ENCODE measurements at regions not wholly inside any gene's neighbourhood (a gene's known extent, or its start where the extent isn't known, plus 50 kb on each side); places are given as distances from the start of the nearest gene placed in this dataset.

DNA sequence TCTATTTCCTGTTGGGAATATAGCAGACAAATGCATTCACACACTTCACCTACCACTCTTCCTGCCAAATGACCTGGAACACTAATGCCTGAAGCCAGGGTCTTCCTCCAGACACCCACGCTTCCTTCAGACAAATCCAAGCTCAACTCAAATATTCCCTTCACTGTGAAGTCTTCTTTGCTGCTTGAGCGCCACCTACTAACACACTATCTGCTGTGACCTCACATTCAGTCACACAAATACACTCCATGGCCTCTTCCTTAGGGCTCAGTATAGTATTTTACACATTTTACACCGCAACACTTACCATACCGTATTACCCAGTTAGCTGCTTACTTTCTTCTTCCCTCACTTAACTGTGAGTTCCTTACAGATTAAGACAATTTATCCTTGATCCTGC, 149.4 kb downstream of the SHOX2 start:
- Histone ChIP-seq H3K79me2 (ENCODE audit: low read depth) (no peaks in the 10 kb centered on the region), H3K4me3 (no peak overlapping the region), H3K27ac (no peak overlapping the region), H3K4me2 (no peak overlapping the region), H3K4me1 (no peaks in the 10 kb centered on the region), H4K20me1 (ENCODE audit: low read depth) (no peaks in the 10 kb centered on the region), H2AFZ (replicated peaks) (no peak overlapping the region), H3K9me3 (ENCODE audit: low read depth) (no peaks in the 10 kb centered on the region), H3K27me3 (no peaks in the 10 kb centered on the region), H3K9ac (no peak overlapping the region), H3F3A (ENCODE audit: low read depth) (no peaks in the 10 kb centered on the region), H3K36me3 (no peaks in the 10 kb centered on the region)
- no peaks in the 10 kb centered on the region for H3K9me3 Mint-ChIP-seq
- H3K36me3 Mint-ChIP-seq: no peaks in the 10 kb centered on the region
- DNase-seq (ENCODE audit: low spot score): no peak
- H3K27me3 Mint-ChIP-seq (ENCODE audit: insufficient read depth, low read depth): no peaks in the 10 kb centered on the region
- no peak overlapping the region for H3K27ac Mint-ChIP-seq
- H3K4me1 Mint-ChIP-seq: peaks cover 8% of the 10 kb centered on the region
- no peak overlapping the region for H3K4me3 Mint-ChIP-seq
- no peak for TF ChIP-seq EZH2phosphoT487 (IDR thresholded peaks at IDR 0.05)

DNA sequence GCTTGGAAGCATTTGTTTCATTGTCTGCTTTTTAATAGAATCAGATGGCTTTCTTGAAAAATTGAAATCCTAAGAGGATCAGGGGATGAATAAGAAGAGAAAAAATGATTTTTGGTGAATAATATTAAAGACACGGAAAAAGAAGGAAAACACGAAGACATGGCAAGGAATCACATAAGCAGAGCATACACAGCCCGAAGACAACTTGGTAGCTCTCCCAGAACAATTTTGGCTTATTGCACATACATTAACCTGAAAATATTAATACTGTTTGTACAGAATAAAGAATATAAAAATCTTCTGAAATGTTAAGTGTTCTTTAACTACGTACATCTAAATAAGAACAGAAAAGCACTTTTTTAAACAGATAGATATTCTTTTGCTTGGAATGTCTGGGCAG, 150.0 kb downstream of the SHOX2 start:
- Histone ChIP-seq H3K9me3 (ENCODE audit: low read depth) (no peaks in the 10 kb centered on the region), H3F3A (ENCODE audit: low read depth) (no peaks in the 10 kb centered on the region), H2AFZ (replicated peaks) (no peak overlapping the region), H3K27ac (no peak overlapping the region), H3K36me3 (no peaks in the 10 kb centered on the region), H4K20me1 (ENCODE audit: low read depth) (no peaks in the 10 kb centered on the region), H3K4me1 (no peaks in the 10 kb centered on the region), H3K4me3 (no peak overlapping the region), H3K79me2 (ENCODE audit: low read depth) (no peaks in the 10 kb centered on the region), H3K9ac (no peak overlapping the region), H3K4me2 (no peak overlapping the region), H3K27me3 (no peaks in the 10 kb centered on the region)
- H3K9me3 Mint-ChIP-seq: no peaks in the 10 kb centered on the region
- peaks cover 8% of the 10 kb centered on the region for H3K4me1 Mint-ChIP-seq
- H3K27me3 Mint-ChIP-seq (ENCODE audit: insufficient read depth, low read depth): no peaks in the 10 kb centered on the region
- H3K36me3 Mint-ChIP-seq: no peaks in the 10 kb centered on the region
- H3K4me3 Mint-ChIP-seq: no peak overlapping the region
- no peak for DNase-seq (ENCODE audit: low spot score)
- TF ChIP-seq EZH2 (IDR thresholded peaks at IDR 0.05) (no peak), EZH2phosphoT487 (IDR thresholded peaks at IDR 0.05) (no peak)
- TF ChIP-seq, protein P1, sequence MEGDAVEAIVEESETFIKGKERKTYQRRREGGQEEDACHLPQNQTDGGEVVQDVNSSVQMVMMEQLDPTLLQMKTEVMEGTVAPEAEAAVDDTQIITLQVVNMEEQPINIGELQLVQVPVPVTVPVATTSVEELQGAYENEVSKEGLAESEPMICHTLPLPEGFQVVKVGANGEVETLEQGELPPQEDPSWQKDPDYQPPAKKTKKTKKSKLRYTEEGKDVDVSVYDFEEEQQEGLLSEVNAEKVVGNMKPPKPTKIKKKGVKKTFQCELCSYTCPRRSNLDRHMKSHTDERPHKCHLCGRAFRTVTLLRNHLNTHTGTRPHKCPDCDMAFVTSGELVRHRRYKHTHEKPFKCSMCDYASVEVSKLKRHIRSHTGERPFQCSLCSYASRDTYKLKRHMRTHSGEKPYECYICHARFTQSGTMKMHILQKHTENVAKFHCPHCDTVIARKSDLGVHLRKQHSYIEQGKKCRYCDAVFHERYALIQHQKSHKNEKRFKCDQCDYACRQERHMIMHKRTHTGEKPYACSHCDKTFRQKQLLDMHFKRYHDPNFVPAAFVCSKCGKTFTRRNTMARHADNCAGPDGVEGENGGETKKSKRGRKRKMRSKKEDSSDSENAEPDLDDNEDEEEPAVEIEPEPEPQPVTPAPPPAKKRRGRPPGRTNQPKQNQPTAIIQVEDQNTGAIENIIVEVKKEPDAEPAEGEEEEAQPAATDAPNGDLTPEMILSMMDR (IDR thresholded peaks at IDR 0.05): no peak
- no peak overlapping the region for H3K27ac Mint-ChIP-seq

DNA sequence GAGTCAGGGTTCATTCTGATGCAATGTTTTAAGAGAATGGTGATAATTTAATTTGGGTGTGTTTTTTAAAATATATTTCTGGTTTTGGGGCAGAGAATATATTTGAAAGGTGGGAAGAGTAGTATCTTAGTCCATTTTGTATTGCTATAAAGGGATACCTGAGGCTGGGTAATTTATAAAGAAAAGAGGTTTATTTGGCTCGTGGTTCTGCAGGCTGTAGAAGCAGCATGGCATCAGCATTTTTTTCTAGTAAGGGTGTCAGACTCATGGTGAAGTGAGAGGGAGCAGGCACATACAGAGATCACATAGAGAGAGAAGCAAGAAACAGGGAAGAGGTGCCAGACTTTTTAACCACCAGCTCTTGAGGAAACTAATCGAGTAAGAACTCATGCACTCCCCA, 152.7 kb downstream of the SHOX2 start:
- H4K20me1 ChIP-seq (ENCODE audit: low read depth): no peaks in the 10 kb centered on the region
- H3K4me1 ChIP-seq: no peaks in the 10 kb centered on the region
- H3K4me2 ChIP-seq: no peak overlapping the region
- no peak overlapping the region for H3K9ac ChIP-seq
- H3K9me3 ChIP-seq (ENCODE audit: low read depth): no peaks in the 10 kb centered on the region
- H3K79me2 ChIP-seq (ENCODE audit: low read depth): no peaks in the 10 kb centered on the region
- H3F3A ChIP-seq (ENCODE audit: low read depth): no peaks in the 10 kb centered on the region
- H3K36me3 ChIP-seq: no peaks in the 10 kb centered on the region
- no peak overlapping the region for H3K27ac Mint-ChIP-seq
- H3K27ac ChIP-seq: no peak overlapping the region
- TF ChIP-seq EZH2 (IDR thresholded peaks at IDR 0.05): no peak
- no peak for TF ChIP-seq EZH2phosphoT487 (IDR thresholded peaks at IDR 0.05)
- TF ChIP-seq, protein P1 (IDR thresholded peaks at IDR 0.05): no peak
- H2AFZ ChIP-seq (replicated peaks): no peak overlapping the region
- H3K4me1 Mint-ChIP-seq: peaks cover 4% of the 10 kb centered on the region
- H3K4me3 Mint-ChIP-seq: no peak overlapping the region
- H3K27me3 Mint-ChIP-seq (ENCODE audit: insufficient read depth, low read depth): peaks cover 4% of the 10 kb centered on the region
- no peaks in the 10 kb centered on the region for H3K36me3 Mint-ChIP-seq
- H3K27me3 ChIP-seq: no peaks in the 10 kb centered on the region
- no peaks in the 10 kb centered on the region for H3K9me3 Mint-ChIP-seq
- no peak for DNase-seq (ENCODE audit: low spot score)
- H3K4me3 ChIP-seq: no peak overlapping the region

DNA sequence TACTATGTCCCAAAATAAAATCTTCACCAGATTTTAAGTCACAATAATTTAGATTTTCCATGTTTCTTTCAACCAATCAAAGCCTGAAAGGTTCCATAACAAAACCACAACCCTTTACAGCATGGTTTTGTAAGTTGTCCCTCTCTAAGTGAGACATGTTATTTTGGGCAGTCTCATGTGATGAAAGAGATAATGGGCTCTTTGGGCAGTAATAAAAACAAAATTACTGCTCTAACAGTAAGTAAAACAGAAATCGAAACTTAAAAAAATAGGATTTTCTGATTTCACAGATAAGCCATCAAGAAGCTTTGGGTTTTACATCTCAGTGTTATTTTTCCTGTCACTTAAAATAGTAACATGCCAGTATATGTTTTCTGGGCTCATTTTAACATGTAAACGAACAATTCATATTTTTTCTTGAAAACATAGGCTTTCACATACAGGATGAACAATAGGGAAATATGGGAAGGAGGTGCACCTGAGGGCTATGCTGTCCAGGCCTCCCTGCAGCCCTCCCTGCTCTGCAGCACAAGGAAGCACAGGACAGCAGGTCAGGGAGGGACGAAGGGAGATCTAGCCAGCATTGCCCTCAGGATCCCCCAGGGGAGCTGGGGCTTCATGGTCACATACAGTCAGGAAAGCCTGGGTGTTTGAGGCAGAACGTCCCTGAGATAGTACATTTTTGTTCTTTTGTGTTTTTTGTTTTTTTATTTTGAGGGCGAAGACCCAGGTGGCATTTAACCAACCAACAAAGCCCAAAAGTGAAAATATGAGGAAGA, 157.4 kb downstream of the SHOX2 start:
- Histone ChIP-seq H3K79me2 (ENCODE audit: low read depth) (no peaks in the 10 kb centered on the region), H3K4me2 (no peak overlapping the region), H3K36me3 (no peaks in the 10 kb centered on the region), H3K27me3 (no peaks in the 10 kb centered on the region), H2AFZ (replicated peaks) (no peak overlapping the region), H3K9ac (no peak overlapping the region), H3K27ac (no peak overlapping the region), H3K4me3 (no peak overlapping the region), H3K9me3 (ENCODE audit: low read depth) (no peaks in the 10 kb centered on the region), H4K20me1 (ENCODE audit: low read depth) (no peaks in the 10 kb centered on the region), H3F3A (ENCODE audit: low read depth) (no peaks in the 10 kb centered on the region), H3K4me1 (no peaks in the 10 kb centered on the region)
- Mint-ChIP-seq H3K4me3 (no peak overlapping the region), H3K4me1 (no peaks in the 10 kb centered on the region), H3K27ac (no peak overlapping the region), H3K36me3 (no peaks in the 10 kb centered on the region), H3K9me3 (no peaks in the 10 kb centered on the region), H3K27me3 (ENCODE audit: insufficient read depth, low read depth) (peaks cover 6% of the 10 kb centered on the region)
- no peak for DNase-seq (ENCODE audit: low spot score)
- TF ChIP-seq, protein P1 (IDR thresholded peaks at IDR 0.05): no peak
- TF ChIP-seq EZH2phosphoT487 (IDR thresholded peaks at IDR 0.05): no peak
- TF ChIP-seq EZH2 (IDR thresholded peaks at IDR 0.05): no peak

All from neural progenitor cell (in vitro differentiated cells).